NCI-H2107 treated with DMSO at 0.1 percent for 48 hours (cell line): ENCODE measurements at regions not wholly inside any gene's neighbourhood (a gene's known extent, or its start where the extent isn't known, plus 50 kb on each side); places are given as distances from the start of the nearest gene placed in this dataset.

ENCODE experiments used
- DNase-seq: peaks from one replicate; lab custom pipeline; 2025; ENCODE audit not compliant: unreplicated experiment; lab: John Stamatoyannopoulos, UW

- DNase-seq, result peak; percentile 71
These were observed 462.4 kb upstream of the ACVR2A start for GRCh38 chr2:147382322-147382948.

GRCh38 chr2:147378403-147378802 lies 466.4 kb upstream of the ACVR2A start:
- DNase-seq, result no peak

- no peak for DNase-seq
These were observed 469.8 kb upstream of the ACVR2A start for GRCh38 chr2:147375073-147375472.

- peak; percentile 36 for DNase-seq
These were observed 470.4 kb upstream of the ACVR2A start for GRCh38 chr2:147374423-147374811.

GRCh38 chr2:147373800-147374422 lies 470.9 kb upstream of the ACVR2A start:
- DNase-seq, result no peak

- DNase-seq, result no peak
These were observed 476.5 kb upstream of the ACVR2A start for GRCh38 chr2:147368306-147368705.

GRCh38 chr2:147366279-147366678 lies 478.6 kb upstream of the ACVR2A start:
- no peak for DNase-seq

- DNase-seq, result no peak
These were observed 479.2 kb upstream of the ACVR2A start for GRCh38 chr2:147365622-147366021.

- peak; percentile 84 for DNase-seq
These were observed 480.2 kb upstream of the ACVR2A start for GRCh38 chr2:147364597-147364996.

GRCh38 chr2:147363181-147363580 lies 481.6 kb upstream of the ACVR2A start:
- no peak for DNase-seq

- no peak for DNase-seq
These were observed 486.5 kb upstream of the ACVR2A start for GRCh38 chr2:147358375-147358774.

- DNase-seq, result no peak
These were observed 488.7 kb upstream of the ACVR2A start for GRCh38 chr2:147356157-147356556.

- DNase-seq, result no peak
These were observed 489.1 kb upstream of the ACVR2A start for GRCh38 chr2:147355706-147356105.

GRCh38 chr2:147353072-147353381 lies 491.8 kb upstream of the ACVR2A start:
- no peak for DNase-seq

- DNase-seq, result peak; percentile 85
These were observed 492.4 kb upstream of the ACVR2A start for GRCh38 chr2:147352264-147353071.

GRCh38 chr2:147351784-147352183 lies 493.0 kb upstream of the ACVR2A start:
- DNase-seq, result peak; percentile 21

GRCh38 chr2:147348931-147349555 lies 495.8 kb upstream of the ACVR2A start:
- DNase-seq, result no peak

- no peak for DNase-seq
These were observed 498.7 kb upstream of the ACVR2A start for GRCh38 chr2:147346142-147346541.

- no peak for DNase-seq
These were observed 499.6 kb upstream of the ACVR2A start for GRCh38 chr2:147345246-147345645.

- no peak for DNase-seq
These were observed 502.5 kb upstream of the ACVR2A start for GRCh38 chr2:147342329-147342728.

GRCh38 chr2:147331790-147332419 lies 512.9 kb upstream of the ACVR2A start:
- peak; percentile 18 for DNase-seq
